ENCODE measurements at regions not wholly inside any gene's neighbourhood (a gene's known extent, or its start where the extent isn't known, plus 50 kb on each side); places are given as distances from the start of the nearest gene placed in this dataset.
"Not testable (repeated sequence)": the region's sequence is repeated elsewhere in the genome, so short reads cannot be mapped to it uniquely, and the experiment has no call there.

- DNase-seq, result no peak
These were observed 310.6 kb upstream of the MIR17HG start for GRCh38 chr13:91036886-91037285.

DNA sequence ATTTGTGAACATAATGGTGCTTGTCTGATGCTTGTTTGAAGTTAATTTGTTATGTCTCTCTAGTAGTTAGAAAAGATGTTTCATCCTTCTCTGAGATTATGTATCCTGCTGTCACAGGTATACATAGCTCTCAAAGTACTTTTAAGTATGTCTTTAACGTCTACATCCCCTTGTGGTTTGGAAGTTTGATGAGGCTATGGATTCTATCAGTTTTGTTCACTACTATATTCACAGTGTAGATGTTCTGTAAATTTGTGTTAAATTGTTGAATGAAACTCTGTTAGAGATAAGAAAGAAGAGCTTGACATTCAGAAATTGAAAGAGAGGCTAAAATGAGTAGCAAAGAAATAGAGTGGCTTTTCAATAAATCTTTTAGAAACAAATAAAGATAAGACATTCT, 304.6 kb upstream of the MIR17HG start:
- no peak for DNase-seq

- DNase-seq, result no peak
These were observed 302.0 kb upstream of the MIR17HG start for GRCh38 chr13:91045351-91046034.

DNA sequence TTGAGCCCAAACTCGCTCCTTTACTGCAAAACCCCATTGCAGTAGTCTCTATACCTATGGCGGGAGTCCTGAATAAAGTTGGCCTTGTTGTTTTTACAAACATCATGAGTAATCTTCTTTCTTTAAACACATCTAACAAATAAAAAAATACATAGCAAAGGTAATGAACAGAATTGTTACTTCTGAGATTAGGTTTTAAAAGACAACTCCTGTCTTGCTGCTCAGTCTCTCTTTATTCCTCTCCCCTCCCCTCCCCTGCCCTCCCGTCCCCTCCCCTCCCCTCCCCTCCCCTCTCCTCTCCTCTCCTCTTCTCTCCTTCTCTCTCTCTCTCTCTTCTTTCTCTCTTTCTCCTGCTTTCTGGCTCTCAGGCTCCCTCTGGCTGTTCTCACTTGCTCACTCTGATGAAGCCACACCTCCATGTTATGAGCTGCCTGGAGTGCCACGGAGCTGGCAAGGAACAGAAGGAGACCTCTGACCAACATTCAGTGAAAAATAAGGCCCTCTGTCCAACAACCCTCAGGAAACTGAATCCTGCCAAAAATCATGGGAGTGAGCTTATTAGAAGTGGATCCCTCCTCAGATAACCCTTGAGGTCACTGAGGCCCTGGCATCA, 300.7 kb upstream of the MIR17HG start:
- no peak for DNase-seq

- DNase-seq, result no peak
These were observed 296.5 kb upstream of the MIR17HG start for GRCh38 chr13:91050970-91051369.

GRCh38 chr13:91052876-91053275, 294.6 kb upstream of the MIR17HG start:
- DNase-seq, result no peak

DNA sequence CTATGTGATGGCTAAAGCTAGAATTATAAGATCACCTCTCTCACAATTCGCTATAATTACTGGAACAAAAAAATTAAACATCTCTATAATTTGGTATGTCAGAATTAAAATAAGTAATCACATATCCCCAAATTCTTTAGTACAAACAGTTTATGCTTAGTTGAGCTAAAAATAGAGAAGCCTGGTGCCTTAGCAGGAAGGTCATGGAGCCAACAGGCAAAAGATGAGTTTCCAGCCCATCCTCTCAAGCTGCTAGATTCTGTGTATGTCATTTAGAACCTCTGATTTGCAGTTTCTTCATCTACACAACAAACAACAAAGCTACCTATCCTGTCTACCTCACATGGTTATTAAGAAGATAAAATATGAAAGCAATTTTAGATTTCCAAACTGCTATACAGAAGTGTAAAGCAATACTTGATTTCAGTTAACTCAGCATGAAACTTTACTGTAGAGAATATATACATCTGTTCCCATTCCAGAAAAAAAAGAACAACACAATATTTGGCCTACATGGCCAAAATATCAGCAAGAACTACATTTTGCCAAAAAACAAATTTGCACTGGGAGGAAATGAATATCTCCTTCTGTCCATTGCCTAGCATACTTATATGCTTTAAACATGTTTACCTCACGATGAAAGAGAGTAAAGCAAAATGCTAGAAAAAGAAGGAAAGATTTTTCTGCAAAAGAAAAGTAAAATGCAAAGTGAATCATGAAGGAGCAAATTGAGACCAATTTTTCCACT, 294.0 kb upstream of the MIR17HG start:
- DNase-seq, result no peak

- no peak for DNase-seq
These were observed 292.6 kb upstream of the MIR17HG start for GRCh38 chr13:91054902-91055301.

GRCh38 chr13:91056746-91057145, 290.7 kb upstream of the MIR17HG start:
- DNase-seq, result no peak

DNA sequence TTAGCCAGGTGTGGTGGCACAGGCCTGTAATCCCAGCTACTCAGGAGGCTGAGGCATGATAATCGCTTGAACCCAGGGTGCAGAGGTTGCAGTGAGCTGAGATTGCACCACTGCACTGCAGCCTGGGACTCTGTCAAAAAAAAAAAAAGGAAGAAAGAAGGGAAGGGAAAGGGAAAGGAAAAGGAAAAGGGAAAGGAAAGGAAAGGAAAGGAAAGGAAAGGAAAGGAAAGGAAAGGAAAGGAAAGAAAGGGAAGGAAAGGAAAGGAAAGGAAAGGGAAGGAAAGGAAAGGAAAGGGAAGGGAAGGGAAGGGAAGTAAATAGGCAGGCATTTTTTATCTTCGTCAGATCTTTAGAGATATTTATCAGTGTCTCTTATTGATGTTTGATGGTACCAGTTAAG, 290.0 kb upstream of the MIR17HG start:
- not testable (repeated sequence) for DNase-seq

DNA sequence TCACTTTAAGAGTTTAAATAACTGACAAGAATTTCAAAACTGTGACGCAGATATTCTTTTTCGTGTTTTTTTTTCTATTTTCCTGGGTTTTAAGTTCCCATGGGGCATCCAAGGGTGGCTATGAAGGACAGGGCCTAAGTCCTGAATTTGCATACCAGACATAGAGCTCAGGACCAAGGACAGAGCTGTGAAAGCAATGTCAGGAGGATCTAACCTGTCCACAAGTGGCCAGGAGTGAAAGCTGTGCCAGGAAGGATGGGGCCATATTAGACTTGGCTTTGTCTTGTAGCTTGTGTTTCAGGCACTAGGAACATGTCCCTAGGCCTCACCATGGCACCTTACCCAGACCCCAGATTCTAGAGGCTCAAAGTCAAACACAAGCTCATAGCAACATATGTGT, 289.4 kb upstream of the MIR17HG start:
- DNase-seq, result no peak

- no peak for DNase-seq
These were observed 288.6 kb upstream of the MIR17HG start for GRCh38 chr13:91058919-91059318.

DNA sequence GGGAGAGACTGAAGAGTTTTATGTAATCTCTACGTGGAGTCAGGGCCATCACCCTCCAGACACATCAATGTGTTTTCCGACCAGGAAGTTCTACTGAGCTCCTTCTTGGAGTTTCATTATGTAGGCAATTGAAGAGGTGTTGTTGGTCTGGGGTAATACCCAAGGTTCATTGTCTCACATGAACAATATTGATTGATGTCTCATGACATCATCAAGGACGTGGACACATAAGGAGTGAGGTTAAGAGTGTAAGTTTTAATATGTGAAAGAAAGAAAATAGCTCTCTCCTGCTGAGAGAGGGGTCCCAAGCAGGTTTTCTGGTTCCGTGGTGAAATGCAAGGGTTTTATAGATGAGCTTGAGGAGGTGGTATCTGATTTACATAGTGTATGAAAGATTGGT, 280.7 kb upstream of the MIR17HG start:
- DNase-seq, result no peak

DNA sequence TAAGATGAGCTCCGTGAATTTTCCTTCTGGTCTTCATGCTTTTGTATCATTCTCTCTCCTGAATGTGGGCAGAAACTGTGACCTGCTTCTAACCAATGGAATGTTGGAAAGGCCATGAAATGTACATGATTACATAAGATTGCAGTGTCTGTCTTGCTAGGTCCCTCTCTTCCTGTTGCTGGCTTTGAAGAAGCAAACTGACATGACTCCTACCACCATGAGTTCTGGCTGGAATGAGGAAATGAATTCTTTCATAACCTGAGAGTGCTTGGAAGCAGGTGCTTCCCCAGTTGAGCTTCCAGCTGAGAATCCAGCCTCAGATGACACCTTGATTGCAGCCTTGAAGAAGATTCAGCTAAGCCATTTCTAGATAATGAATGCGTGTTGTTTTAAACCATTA, 275.0 kb upstream of the MIR17HG start:
- DNase-seq, result no peak

DNA sequence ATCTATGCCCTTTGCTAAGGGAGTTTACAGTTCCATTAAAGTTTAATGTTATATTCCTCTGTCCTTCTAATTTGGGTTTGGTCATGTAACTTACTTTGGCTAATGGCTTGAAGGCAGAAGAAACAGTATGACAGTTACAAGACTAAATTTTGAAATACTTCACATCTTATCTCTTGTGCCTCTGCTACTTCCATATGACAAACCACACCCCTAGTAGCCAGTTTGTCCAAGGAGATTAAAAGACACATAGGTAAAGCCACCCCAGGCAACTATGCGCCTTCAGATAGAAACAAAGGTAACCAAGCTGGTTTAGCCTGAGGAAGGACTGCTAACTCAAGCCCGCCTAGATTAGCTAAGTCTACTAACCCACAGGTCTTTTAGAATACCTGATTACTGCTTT, 273.4 kb upstream of the MIR17HG start:
- DNase-seq, result no peak

- no peak for DNase-seq
These were observed 270.7 kb upstream of the MIR17HG start for GRCh38 chr13:91076830-91077229.

DNA sequence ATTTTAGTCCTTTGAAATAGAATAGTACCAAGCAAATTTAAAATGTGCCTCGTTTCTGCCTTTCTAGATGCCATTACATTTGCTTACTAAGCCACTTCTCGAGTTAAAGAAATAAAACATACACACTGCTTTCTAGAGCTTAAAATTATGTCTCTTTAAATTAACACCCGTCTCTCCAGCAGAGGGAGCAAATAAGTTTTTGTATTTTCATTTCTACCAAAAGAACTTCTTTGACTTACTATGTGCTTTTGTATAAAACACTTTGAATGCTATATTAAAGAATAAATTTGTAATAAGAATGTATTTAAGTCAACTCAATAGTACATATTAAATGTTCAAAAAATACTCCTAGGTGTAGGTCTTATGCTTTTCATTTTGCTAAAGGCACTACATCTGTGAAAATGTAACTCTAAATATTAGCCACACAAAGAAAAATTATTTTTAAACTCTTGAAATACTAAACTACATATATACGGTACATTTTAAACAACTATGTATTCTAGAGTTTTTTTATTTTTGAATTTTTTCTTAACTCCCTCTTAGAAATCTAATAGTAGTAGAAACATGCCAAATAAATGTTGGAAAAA, 269.3 kb upstream of the MIR17HG start:
- no peak for DNase-seq

- no peak for DNase-seq
These were observed 268.3 kb upstream of the MIR17HG start for GRCh38 chr13:91079176-91079575.

GRCh38 chr13:91085127-91085526, 262.4 kb upstream of the MIR17HG start:
- no peak for DNase-seq

GRCh38 chr13:91086936-91087716, 260.4 kb upstream of the MIR17HG start:
- no peak for DNase-seq

DNA sequence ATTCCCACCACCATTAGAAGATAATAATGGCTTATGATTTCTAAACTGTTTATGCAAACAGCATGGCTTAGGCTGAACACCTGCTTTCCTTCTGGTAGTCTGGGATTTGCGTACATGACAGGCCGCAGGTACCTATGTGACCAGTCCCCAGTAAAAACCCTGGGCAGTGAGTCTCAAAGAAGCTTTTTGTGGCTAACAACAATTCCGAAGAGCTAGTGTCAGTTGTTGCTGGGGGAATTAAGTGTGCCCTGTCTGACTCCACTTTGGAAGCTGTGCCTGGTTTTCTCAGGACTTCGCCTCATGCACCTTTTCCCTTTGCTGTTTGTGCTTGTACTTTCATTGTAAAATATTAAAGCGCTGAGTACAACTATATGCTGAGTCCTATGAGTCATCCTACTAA, 250.2 kb upstream of the MIR17HG start:
- DNase-seq, result no peak

DNA sequence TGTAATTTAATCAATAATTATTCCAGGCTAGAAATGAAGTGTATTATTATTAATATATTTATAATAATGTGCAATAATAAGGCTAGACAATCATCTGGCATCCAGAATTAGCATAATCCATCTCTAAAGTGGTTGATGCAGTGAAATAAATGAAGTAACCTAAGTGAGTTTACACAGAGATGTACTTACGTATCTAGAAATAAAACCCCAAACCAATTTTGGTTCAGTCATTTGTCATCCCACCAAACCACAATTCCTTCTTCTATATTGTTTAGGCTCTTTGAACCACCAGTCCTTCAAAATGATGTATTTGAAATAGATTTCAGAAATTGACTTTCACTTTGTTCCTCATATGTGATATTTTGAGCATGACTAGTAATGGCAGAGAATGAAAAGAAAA, 247.6 kb upstream of the MIR17HG start:
- no peak for DNase-seq

- no peak for DNase-seq
These were observed 246.5 kb upstream of the MIR17HG start for GRCh38 chr13:91100944-91101343.
